ENCODE measurements at regions not wholly inside any gene's neighbourhood (a gene's known extent, or its start where the extent isn't known, plus 50 kb on each side); places are given as distances from the start of the nearest gene placed in this dataset.
"Not testable (repeated sequence)": the region's sequence is repeated elsewhere in the genome, so short reads cannot be mapped to it uniquely, and the experiment has no call there.

DNA sequence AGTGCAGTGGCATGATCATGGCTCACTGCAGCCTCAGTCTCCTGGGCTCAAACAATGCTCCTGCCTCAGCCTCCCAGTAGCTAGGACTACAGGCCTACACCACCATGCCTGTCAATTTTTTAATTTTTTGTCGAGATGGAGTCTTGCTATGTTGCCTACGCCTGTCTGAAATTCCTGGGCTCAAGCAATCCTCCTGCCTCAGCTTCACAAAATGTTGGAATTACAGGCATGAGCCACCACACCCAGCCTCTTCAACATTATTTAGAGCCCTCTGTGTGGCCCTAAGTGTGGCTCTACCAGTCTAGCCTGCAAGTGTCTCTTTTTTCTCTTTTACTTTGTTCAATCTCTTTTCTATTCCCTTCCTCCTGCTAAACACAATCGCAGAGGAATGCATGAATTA lies 154.4 kb upstream of the EPB41L4A start:
- DNase-seq (ENCODE audit: low read depth) = no peak

DNA sequence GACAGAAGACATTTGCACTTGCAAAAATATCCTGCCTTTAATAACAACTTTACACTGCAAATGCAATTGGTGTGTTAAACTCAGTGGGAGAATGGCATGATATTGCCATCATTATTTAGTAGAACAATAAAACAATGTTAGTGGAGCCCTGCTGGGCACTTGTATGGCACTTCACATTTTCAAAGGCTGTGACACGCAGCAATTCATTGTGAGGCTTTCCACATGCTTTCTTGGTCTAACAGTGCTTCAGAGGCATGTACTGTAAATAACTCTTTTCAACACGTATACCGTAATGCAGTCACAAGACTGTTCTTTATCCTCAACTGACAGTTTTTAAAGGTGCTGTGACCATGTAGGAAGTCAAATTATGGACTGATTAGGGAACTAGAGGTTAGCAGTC lies 155.5 kb upstream of the EPB41L4A start:
- DNase-seq (ENCODE audit: low read depth) = no peak

DNA sequence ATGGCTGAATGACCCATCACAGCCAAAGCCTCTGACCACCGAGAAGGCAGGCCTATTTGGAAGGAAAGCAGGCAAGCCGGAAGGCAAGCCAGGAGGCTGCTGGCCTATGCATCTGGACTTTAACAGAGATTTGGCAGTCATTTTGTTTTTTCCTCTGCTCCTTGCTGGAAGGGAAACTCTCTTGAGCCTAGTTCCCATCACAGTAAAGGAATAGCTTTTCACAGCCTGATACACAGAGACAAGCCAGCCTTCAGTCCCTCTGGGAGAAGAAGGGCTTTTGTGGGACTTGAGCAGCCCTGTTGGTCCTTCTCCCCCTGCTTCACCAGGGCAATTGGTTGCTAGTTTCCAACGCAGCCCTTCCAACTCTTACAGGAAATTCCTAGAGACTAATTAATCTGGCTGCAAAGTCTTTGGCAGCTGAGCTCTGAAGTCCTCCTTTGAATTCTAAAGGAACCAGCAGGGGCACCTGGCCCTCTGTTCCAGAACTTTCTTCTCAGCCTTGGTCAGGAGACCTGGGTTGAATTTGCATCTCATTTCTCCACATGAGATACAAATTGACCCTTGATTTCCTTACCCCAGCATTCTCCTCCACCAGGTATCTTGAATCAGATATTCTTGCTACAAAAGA lies 157.3 kb upstream of the EPB41L4A start:
- no peak for DNase-seq (ENCODE audit: low read depth)

DNA sequence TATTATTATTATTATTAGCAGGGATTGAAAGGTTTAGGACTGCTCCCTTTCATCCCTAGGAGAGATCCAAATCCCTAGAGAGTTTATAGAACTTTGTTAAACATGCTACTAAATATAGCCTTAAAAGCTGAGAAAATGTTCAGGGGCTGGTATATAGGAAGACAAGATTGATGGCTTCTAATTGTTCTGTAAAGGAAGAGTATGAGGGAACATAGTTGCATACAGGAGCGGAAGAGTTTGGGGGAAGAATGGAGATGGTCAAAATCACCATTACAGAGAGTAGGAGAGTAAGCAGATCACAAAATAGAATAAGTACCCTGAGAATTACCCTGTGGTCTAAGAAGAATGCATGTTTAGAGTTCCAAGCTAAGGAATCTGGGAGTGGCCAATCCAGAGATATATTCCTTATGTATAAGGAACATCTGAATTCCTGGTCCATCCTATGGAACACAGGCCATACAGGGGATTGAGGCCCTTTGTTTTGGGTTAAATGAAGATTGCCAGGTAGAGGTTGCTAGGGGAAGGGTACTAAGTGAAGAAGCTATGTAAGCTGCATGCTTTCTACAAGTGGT lies 158.0 kb upstream of the APC start:
- DNase-seq (ENCODE audit: low read depth) = no peak

DNA sequence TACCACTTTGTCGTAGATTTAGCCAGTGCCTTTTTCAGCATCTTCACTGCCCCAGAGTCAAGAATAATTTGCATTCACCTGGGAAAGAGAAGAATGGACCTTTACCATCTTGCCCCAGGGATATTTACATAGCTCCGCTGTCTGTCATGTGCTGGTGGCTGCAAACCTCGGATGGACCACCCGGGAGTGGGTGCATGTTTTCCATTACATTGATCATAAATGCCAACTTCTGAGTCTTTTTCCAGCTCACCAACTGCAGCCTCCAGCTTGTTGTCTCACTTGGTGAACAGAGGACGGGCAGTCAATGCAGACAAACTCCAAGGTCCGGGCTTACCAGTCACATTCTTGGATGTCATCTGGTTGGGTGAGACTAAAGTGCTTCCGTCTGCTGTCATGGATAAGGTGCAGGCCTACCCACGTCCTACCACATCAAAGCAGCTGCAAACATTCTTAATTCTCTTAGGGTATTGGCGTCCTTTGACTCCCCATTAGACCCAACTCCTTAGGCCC lies 155.8 kb upstream of the APC start:
- DNase-seq (ENCODE audit: low read depth) = no peak

DNA sequence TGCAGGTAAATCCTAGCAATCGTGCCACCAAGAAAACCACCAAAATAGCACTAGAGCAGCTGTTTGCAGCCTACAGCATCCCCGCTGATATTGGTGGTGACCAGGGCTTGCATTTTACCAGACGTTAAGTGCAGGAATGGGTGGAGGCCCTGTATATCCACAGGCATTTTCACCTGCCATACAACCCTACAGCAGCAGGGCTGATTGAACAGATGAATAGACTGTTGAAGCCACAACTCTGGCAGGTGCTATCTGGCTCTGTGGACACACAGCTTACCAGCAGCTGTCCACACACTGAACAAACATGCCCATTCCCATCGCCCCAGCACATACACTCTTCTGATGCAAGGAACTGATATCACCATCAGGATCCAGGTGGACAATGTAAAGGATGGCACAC lies 154.5 kb upstream of the APC start:
- DNase-seq (ENCODE audit: low read depth) = no peak

- DNase-seq (ENCODE audit: low read depth) = no peak
Observed at GRCh38 chr5:112584781-112585180, 152.9 kb upstream of the APC start.

DNA sequence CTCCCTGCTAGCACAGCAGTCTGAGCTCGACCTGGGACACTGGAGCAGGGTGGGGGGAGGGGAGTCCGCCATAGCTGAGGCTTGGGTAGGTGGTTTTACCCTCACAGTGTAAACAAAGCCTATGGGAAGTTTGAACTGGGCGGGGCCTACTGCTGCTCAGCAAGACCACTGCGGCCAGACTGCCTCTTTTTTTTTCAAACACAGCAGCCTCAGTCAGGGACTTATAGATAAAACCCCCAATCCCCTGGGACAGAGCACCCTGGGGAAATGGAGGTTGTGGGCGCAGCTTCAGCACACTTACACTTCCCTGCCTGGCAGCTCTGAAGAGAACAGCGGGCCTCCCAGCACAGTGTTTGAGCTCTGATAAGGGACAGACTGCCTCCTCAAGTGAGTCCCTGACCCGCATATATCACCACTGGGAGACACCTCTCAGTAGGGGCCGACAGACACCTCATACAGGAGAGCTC lies 151.1 kb upstream of the APC start:
- DNase-seq (ENCODE audit: low read depth) = no peak

GRCh38 chr5:112590858-112591257 lies 146.8 kb upstream of the APC start:
- not testable (repeated sequence) for DNase-seq (ENCODE audit: low read depth)

DNA sequence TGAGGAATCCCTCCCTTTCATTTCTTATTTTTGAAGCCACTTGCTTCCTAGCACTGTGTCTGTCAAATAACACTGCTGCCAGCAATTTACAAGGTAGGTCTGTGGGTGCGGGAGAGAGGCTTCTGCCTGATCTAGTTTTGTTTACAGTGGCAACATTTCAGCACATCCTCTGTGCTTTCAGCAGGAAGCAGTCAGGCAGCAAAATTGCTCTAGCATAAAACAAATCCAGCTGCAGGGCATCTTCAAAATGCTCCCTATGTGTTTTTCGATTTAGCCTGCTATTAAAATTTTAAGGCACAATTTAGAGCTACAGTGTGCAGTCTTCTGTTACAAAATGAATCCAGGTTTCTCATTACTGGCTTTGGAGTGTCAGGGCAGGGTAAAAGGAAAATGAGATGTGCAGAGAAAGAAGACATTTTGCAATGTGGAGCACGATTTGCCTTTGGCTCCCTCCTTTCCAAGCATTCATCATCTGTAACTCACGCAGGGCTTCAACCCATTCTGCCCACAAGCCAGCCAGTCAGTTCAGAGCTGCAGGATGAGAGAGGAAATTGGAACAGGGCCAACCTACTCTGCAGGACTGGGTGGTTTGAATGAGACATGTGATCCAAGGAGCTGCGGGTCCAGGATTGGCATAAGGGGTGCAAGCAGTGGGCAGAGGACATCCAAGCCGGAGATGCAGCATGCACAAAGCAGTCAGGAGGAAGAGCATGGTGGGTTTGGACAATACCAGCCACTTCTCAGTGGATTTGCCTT lies 143.4 kb upstream of the APC start:
- no peak for DNase-seq (ENCODE audit: low read depth)

DNA sequence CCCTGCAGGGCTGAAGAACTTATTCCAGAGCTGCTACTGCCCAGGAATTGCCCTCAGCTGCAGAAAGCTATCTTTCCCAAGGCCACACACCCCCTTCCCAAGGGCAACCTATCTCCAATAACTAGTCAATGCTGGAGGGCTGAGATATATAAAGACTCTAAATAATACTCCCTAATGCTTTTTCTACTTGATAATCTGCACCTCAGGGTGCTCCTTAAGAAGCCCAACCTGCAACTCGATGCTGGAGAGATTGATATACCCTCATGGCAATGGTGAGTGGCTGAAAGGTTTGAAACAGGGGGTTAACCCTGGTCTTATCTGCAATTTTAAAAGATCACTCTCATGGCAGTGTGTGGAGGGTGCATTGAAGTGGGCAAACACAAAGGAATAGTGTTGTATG lies 142.7 kb upstream of the APC start:
- DNase-seq (ENCODE audit: low read depth) = no peak

GRCh38 chr5:112597831-112598230 lies 139.9 kb upstream of the APC start:
- no peak for DNase-seq (ENCODE audit: low read depth)

DNA sequence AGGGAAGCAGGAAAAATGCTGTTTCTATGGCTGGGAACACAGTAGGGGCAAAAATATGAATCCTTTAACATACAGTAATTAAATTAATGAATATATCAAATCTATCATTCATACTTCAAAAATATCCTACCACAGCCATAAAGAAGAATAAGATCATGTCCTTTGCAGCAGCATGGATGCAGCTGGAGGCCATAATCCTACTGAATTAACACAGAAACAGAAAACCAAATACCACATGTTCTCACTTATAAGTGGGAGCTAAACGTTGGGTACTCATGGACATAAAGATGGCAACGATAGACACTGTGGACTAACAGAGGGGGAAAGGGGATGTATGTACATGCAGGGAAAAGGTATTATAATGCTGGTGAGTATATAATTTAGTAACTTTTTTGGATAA lies 137.2 kb upstream of the APC start:
- DNase-seq (ENCODE audit: low read depth) = not testable (repeated sequence)

DNA sequence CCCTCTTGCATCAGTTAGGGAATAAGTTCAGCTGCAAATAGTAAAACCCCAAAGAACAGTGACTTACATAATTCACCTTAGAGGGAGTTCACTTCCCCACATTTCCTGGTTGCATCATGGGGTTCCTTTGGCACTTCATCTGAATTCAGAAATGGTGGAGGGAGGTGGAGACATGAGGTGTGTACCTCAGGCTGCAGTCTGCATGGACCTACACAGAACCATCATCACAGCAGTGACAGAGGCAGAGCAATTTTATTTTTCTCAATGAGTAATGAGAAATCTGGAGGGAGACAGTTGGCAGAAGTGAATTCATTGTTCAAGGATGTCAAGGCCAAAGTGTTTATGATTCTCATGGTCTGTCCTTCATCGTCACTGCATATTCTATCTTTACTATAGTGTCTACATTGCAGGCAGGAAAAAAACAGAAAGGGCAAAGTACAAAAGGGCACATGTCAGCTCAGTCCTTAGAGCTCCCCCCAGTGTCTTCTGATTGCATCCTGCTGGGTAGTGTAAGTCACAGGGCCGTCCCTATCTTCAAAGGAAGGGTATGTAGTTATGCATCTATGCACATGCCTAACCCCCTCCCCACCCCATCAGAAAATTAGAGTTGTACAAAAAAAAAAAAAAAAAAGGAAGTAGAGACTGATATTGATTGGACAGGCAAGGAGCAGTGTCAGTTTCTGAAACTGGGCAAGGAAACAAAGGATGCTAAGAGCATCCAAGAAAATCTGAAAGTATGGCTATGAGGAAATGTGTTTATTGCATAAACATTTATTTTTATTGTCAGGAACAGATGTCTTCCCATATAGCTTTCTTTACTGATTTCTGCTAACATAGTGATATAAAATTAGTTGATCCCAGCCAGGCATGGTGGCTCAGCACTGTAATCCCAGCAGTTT lies 132.7 kb upstream of the APC start:
- no peak for DNase-seq (ENCODE audit: low read depth)

- DNase-seq (ENCODE audit: low read depth) = no peak
Observed at GRCh38 chr5:112608975-112609374, 128.7 kb upstream of the APC start.

GRCh38 chr5:112612663-112613062 lies 125.0 kb upstream of the APC start:
- no peak for DNase-seq (ENCODE audit: low read depth)

GRCh38 chr5:112614285-112614684 lies 123.4 kb upstream of the APC start:
- no peak for DNase-seq (ENCODE audit: low read depth)

GRCh38 chr5:112614986-112615385 lies 122.7 kb upstream of the APC start:
- no peak for DNase-seq (ENCODE audit: low read depth)

GRCh38 chr5:112616812-112617547 lies 120.7 kb upstream of the APC start:
- no peak for DNase-seq (ENCODE audit: low read depth)

GRCh38 chr5:112625246-112625645 lies 112.4 kb upstream of the APC start:
- DNase-seq (ENCODE audit: low read depth) = no peak

DNA sequence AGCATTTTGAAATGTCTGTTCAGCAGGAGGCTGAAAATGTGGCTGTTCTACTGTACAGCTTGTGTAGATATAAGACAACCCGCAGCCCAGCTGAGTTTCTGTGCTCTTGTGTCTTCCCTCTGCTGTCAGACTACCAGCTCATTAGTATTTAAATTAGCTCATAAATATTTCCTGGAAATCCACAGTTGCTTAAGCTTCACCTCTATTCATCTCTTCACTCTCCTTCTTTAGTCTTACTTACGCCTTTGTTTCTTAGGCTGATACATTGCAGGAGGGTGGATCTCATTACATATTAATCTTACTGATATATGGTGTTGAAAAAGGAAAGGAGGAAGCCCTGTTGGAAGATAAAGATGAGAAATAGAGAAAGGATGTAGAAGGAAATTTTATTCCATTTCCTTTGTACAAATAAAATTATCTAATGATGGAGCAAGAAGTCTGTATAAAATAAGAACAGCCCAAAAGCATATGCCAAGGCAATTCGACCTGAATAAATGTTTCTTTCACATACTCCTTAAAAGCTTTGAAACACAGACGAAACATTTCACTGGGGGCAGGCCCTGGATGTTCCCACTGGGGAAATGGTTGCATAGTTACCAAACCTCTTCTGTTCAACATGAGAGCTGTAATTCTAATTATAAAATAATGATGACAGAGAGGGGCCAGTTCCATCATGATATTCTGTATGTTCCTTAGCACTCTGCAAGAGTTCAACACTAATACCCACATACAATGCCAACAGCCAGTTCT lies 111.8 kb upstream of the APC start:
- DNase-seq (ENCODE audit: low read depth) = no peak

Measured in T follicular helper cell (primary cell).